ENCODE measurements at regions not wholly inside any gene's neighbourhood (a gene's known extent, or its start where the extent isn't known, plus 50 kb on each side); places are given as distances from the start of the nearest gene placed in this dataset.

DNA sequence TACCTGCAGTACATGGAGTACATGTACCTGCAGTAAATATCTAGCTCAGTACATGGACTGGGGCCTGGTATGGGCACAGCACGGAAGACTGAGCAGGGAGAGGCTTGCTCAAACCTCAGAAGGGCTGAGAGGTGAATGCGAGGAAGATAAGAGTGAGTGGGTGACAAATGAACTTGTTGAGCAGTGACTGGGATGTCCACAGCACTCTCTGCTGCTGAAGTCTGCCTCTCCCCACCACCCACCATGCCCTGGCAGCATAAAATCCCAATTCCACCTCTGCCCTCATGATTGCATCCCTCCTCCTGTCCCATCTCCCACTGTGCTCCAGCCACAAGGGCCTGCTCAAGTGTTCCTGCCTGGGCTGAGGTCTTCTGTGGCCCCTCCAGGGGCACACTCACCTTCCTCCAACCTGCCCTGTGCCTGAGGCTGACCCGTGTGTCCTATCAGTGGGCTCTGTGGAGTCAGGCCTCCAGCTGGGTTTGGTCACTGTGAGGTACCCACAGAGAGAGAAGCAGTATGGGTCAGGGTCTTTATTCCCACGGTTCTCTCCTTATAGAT lies 114.2 kb downstream of the FOXD2 start:
- FAIRE-seq (no peak), DNase-seq (ENCODE audit: insufficient read length, low spot score) (no peak)

DNA sequence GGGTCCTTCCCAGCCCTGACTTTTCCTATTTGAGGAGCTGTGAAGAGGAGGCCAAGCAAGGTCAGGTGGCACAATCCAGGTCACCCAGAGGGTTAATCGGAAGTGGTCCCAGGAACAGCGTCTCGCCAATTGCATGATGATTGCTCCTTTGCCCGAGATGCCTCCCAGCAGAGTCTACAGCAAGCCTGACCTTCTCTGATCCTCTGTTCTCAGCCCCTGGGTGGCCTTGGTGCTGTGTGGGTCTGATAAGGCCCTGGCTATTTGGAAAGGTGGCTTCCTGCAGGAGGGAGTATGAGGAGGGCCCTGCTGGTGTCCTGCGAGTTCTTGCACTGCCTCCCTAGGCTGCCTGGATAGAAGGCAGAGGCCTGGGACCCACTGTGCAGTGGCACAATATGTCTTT lies 116.2 kb downstream of the FOXD2 start:
- DNase-seq (ENCODE audit: insufficient read length, low spot score) (no peak), FAIRE-seq (no peak)

DNA sequence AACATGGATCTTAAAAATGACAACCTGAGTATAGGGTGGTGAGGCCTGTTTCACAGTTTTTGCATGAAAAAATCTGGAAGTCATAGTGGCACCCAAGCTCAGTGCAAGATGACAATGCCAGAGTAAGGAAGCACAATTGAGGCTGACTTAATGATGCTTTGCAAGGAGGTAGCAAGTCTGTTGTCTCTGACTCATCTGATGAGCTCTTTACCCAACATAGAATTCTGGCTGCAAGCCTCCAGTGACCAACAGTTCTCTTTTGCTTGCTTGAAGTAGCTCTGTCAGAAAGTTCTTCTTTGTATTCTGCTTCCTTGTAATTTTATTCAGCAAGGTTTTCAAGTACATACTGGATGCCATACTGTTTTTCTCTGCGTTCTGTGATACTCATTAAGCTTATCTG lies 117.1 kb downstream of the FOXD2 start:
- DNase-seq (ENCODE audit: insufficient read length, low spot score), result no peak
- no peak for FAIRE-seq

DNA sequence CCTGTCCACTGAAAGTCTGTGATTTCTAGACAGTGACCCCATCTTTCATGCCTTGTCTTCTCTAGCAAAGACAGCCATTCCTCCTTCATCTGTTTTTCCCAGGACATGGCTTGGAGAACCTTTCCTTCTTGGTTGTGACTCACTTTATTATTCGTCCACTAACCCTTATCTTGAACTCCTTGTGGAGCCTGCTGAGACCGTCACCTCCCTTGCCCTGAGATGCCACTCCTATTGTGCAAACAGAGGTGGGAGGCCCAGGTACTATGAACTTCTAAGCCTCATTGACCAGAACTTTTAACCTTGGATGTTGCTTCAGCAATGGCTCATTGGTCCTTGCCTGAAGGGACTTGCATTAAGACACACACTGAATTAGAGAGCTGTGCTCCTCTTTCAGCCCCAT lies 117.5 kb downstream of the FOXD2 start:
- no peak for FAIRE-seq
- no peak for DNase-seq (ENCODE audit: insufficient read length, low spot score)

- no peak for FAIRE-seq
These were observed 118.2 kb downstream of the FOXD2 start for GRCh38 chr1:47555841-47556560.

GRCh38 chr1:47557066-47557465 lies 119.2 kb downstream of the FOXD2 start:
- DNase-seq (ENCODE audit: insufficient read length, low spot score) (no peak), FAIRE-seq (no peak)

More at GRCh38 chr1:47555841-47556560, 118.2 kb downstream of the FOXD2 start:
- DNase-seq (ENCODE audit: insufficient read length, low spot score), result no peak

GRCh38 chr1:47558601-47559593 lies 121.1 kb downstream of the FOXD2 start:
- FAIRE-seq, result no peak
- DNase-seq (ENCODE audit: insufficient read length, low spot score), result no peak

- DNase-seq (ENCODE audit: insufficient read length, low spot score) (no peak), FAIRE-seq (no peak)
These were observed 122.3 kb downstream of the FOXD2 start for GRCh38 chr1:47559944-47560695.

DNA sequence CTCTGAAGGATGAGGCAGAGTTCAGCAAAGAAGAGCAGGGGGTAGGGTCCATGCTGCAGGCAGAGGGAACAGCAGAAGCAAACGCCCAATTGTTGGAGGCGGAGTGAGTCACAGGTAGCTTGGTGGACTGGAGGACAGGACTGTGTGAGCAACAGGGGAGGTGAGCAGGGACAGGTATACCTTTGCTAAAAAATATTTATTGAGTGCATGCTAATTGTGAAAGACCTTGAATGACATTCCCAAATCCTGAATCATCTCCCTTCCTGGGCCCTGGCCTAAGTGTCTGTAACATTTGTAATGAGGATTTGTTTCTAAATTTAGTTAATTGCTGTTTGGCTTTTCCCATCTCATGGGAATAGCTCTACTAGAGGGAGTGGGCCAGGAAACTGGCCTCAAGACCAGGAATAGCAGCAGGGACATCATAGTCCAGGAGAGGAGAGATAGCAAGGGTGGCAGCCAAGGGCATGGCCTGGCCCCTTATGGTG lies 123.7 kb downstream of the FOXD2 start:
- FAIRE-seq, result no peak
- no peak for DNase-seq (ENCODE audit: insufficient read length, low spot score)

- no peak for DNase-seq (ENCODE audit: insufficient read length, low spot score)
- FAIRE-seq, result no peak
These were observed 124.3 kb downstream of the FOXD2 start for GRCh38 chr1:47562147-47562546.

DNA sequence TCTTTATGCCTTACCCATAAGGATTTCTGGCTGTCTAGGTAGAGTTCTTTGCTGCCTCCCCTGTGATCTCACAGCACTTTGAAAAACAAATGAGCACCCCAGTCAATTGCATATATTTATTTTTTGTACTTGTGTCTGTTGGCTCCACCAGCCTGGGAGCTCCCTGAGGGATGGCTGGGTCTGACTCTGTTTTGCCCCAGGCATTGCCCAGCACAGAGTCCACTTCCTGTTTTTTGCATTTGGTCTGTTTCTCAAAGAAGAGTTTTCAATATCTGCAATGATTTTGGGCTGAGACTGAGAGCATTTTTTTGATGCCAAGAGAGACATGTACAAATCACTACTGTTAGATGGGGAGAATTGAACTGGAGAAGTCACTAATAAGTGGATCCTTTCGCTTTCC lies 125.0 kb downstream of the FOXD2 start:
- no peak for DNase-seq (ENCODE audit: insufficient read length, low spot score)
- FAIRE-seq, result no peak

DNA sequence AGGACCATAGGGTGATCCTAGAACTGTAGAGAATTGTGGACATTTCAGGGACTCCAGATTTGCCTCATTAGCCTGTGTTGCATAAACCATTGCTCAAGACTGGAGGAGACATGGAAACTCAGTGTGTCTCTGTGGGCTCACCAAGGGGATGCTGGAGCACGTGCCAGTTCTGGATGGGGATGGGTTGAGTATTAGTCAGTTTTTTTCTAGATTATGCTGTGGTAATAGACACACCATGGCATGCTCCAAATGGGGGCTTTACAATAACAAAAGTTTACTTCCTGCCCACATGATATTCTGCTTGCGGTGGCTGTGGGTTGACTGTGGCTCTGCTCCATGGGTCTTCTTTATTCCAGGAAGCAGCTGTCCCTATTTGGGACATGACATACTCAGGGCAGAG lies 125.4 kb downstream of the FOXD2 start:
- DNase-seq (ENCODE audit: insufficient read length, low spot score) (no peak), FAIRE-seq (no peak)

DNA sequence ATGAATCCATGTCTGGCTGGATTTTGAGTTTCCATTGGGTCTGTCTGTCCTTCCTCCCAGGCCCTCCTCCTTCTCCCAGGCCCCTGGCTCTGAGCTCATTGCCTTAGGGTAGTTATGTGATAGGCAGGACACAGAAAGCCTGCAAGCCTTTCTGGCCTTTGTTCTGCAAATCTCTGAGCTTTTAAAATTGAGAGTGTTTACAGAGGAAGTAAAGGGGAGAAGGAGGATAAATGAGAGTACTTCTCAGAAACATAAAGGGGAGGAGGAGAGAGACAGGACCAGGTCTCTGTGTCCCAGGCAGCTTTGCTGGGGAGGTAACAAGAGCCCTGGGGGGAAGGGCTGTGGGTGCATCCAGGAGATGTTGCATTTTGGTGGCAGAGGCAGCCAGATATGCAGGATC lies 126.7 kb downstream of the FOXD2 start:
- DNase-seq (ENCODE audit: insufficient read length, low spot score) (no peak), FAIRE-seq (no peak)

DNA sequence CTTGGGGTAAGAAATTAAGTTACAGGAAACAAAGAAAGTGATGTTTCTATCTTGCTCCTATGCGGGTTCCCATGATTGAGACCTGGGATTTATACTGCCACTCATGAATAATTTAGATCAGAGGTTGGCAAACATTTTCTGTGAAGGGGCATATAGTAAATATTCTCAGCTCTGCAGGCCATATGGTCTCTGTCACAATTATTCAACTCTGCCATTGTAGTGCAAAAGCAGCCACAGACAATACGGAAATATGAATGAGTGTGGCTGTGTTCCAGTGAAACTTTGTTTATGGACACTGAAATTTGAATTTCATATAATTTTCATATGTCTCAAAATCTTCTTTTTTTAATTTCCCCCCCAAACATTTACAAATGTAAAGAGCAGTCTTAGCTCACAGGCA lies 127.2 kb downstream of the FOXD2 start:
- DNase-seq (ENCODE audit: insufficient read length, low spot score) (no peak), FAIRE-seq (no peak)

GRCh38 chr1:47565676-47566075 lies 127.8 kb downstream of the FOXD2 start:
- no peak for DNase-seq (ENCODE audit: insufficient read length, low spot score)
- FAIRE-seq, result no peak

DNA sequence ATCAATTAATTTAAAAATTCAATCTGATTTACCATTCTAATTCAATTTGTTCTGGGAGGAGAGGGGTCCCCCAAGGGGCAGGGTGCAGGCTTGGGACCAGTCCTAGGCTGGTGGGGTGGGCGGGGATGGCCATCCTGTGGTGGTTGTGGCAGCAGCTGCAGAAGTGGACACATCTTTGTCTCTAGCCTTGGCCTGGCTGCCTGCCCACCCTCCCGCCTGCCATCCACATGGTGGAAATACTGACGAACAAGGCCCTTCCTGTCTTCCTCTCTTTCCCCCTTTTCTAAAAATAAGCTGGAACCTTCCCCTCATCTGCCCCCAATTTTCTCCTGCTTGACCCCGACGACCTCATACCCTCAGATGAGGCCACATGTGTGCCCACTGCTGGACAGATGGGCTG lies 130.9 kb downstream of the FOXD2 start:
- FAIRE-seq (no peak), DNase-seq (ENCODE audit: insufficient read length, low spot score) (no peak)

DNA sequence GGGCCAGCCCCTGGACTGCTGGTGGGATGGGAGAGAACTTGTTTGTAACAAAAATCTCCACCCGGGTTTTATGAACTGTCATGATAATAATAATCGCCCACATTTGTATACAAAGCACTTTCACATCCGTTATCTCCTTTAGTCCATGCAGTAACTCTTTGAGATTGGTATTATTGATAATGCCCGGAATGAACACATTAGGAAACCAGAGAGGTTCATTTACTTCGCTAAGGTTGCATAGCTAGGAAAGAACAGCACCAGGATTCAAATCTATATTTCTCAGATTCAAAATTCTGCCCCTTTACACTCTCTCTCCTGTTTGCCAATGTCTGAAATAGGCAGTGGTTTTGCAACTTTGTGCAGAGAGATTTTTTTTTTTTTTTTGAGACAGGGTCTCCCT lies 131.4 kb downstream of the FOXD2 start:
- FAIRE-seq, result no peak
- DNase-seq (ENCODE audit: insufficient read length, low spot score), result no peak

DNA sequence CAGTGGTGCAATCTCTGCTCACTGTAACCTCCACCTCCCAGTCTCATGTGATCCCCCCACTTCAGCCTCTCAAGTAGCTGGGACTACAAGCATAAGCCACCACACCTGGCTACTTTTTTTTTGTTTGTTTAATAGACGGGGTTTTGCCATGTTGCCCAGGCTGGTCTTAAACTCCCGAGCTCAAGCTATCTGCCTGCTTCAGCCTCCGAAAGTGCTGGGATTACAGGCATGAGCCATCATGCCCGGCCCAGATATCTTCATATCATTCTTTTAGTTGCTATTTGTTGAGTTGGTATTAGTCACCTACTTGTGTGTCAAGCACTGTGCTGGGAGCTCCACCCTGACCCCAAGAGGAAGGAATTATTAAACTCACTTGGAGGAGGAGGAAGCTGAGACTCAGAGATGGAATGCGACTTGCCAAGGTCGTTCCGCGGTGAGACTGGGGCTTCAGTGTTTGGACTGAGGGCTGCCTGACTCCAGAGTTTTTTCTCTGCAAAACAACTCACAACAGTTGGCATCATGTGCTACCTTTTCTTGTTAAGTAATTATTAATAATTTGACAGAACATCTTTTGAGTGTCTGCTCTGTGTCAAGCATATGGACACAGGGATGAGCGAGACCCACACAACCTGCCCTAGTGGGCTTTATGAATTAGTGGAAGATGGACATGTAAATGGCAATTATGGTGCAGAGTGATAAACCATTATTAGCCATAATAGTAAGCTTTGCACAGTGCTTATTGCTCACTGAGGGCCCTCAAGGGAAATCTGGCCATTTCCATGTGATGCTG lies 132.0 kb downstream of the FOXD2 start:
- FAIRE-seq (no peak), DNase-seq (ENCODE audit: insufficient read length, low spot score) (no peak)

- DNase-seq (ENCODE audit: insufficient read length, low spot score), result no peak
- no peak for FAIRE-seq
These were observed 133.3 kb downstream of the FOXD2 start for GRCh38 chr1:47571161-47571560.

- FAIRE-seq (no peak), DNase-seq (ENCODE audit: insufficient read length, low spot score) (no peak)
These were observed 134.1 kb downstream of the FOXD2 start for GRCh38 chr1:47571952-47572351.

Measured in GM19239 (cell line).